GM12878 (cell line): ENCODE measurements at regions not wholly inside any gene's neighbourhood (a gene's known extent, or its start where the extent isn't known, plus 50 kb on each side); places are given as distances from the start of the nearest gene placed in this dataset.

Experiments
- ATAC-seq: fragments of 200-7000 bp; cut with Tn5 transposase; 3 replicates; pipeline ENCODE4 v1.9.1; 2020; ENCODE audit warnings: mild to moderate bottlenecking, moderate library complexity
- BruUV-seq: library from RNA; stranded (reverse); fragments of 400-500 nt; replicated peaks from 2 replicates; lab custom pipeline; 2021; lab: Mats Ljungman, UMichigan
- CTCF ChIA-PET: fragments of 300-600 bp; sonication (Branson Sonifier 250); formaldehyde crosslinking; extraction: SDS; loops from one replicate; lab custom pipeline; 2021; ENCODE audit warnings: inconsistent platforms; lab: Yijun Ruan, JAX
- POLR2A ChIA-PET: fragments of 350-600 bp; formaldehyde crosslinking; extraction: SDS; loops from one replicate; lab custom pipeline; 2021; ENCODE audit warnings: inconsistent platforms; lab: Charles Lee
- RAD21 ChIA-PET: fragments of 300-600 bp; sonication (Branson Sonifier 250); formaldehyde crosslinking; loops from one replicate; lab custom pipeline; 2023; ENCODE audit warnings: antibody characterized with exemption; ENCODE audit not compliant: unreplicated experiment; lab: Charles Lee
- SMC1A ChIA-PET: fragments of 300-600 bp; sonication (Branson Sonifier 250); formaldehyde crosslinking; loops from one replicate; lab custom pipeline; 2023; ENCODE audit not compliant: unreplicated experiment, uncharacterized antibody; lab: Charles Lee
- DNase-seq: peaks from one replicate; pipeline ENCODE4 v3.0.0-alpha.2; 2011; ENCODE audit warnings: low read depth, low spot score
- FAIRE-seq: peaks from 3 replicates; lab custom pipeline; 2011; peaks lifted over from hg19 to GRCh38; lab: Jason Lieb, UNC
- H2AFZ ChIP-seq: 2 replicates; pipeline ENCODE4 v1.6.0; 2011; ENCODE audit warnings: low read depth, low read length, control low read depth; ENCODE audit not compliant: control insufficient read depth
- H3K27ac ChIP-seq: 2 replicates; pipeline ENCODE4 v1.5.1; 2011; ENCODE audit warnings: control low read depth; ENCODE audit not compliant: control insufficient read depth, insufficient read depth
- H3K27me3 ChIP-seq, 2 experiments: replicated peaks in 1 of 2; 2 replicates each; pipeline versions ENCODE4 v1.6.0 to v1.6.1; 2011; ENCODE audit warnings: low read length in 1 of 2; ENCODE audit not compliant: control insufficient read depth in 2 of 2, insufficient read depth in 2 of 2
- H3K36me3 ChIP-seq, 2 experiments: 2 replicates each; pipeline ENCODE4 v1.5.1; 2011; ENCODE audit warnings: low read length in 1 of 2; ENCODE audit not compliant: control insufficient read depth in 2 of 2, insufficient read depth in 2 of 2
- H3K4me1 ChIP-seq: 2 replicates; pipeline ENCODE4 v1.6.1; 2011; ENCODE audit warnings: mild to moderate bottlenecking, low read length, moderate library complexity, mixed read lengths; ENCODE audit not compliant: control insufficient read depth, insufficient read depth
- H3K4me2 ChIP-seq: 2 replicates; pipeline ENCODE4 v1.6.0; 2011; ENCODE audit warnings: control low read depth; ENCODE audit not compliant: control insufficient read depth, insufficient read depth
- H3K4me3 ChIP-seq: fragments of 200-600 bp; sonication (generic); 2 replicates; pipeline ENCODE4 v1.5.1; 2016
- H3K79me2 ChIP-seq: 2 replicates; pipeline ENCODE4 v1.6.0; 2011; ENCODE audit warnings: low read length; ENCODE audit not compliant: control insufficient read depth, insufficient read depth
- H3K9ac ChIP-seq: 2 replicates; pipeline ENCODE4 v1.8.0; 2011; ENCODE audit warnings: low read length, control low read depth, mixed read lengths; ENCODE audit not compliant: control insufficient read depth, insufficient read depth
- H3K9me3 ChIP-seq: replicated peaks from 3 replicates; pipeline ENCODE4 v1.5.1; 2011; ENCODE audit warnings: mild to moderate bottlenecking, low read length; ENCODE audit not compliant: control insufficient read depth, insufficient read depth
- H4K20me1 ChIP-seq: 2 replicates; pipeline ENCODE4 v1.6.0; 2011; ENCODE audit not compliant: control insufficient read depth, insufficient read depth
- CTCF ChIP-seq, 3 experiments: IDR thresholded peaks in 2 of 3; conservative IDR thresholded peaks in 1 of 3; 2 replicates each; pipeline ENCODE4 v1.5.1; 2011; ENCODE audit warnings: low read depth in 3 of 3, low read length in 3 of 3, mild to moderate bottlenecking in 3 of 3, control low read depth in 2 of 3, moderate library complexity in 2 of 3, inconsistent platforms in 1 of 3, mixed read lengths in 1 of 3; ENCODE audit not compliant: control insufficient read depth in 2 of 3, insufficient read depth in 1 of 3; ENCODE audit errors: extremely low read depth in 1 of 3
- DPF2 ChIP-seq: fragments of 450-650 bp; IDR thresholded peaks from 2 replicates; pipeline ENCODE4 v1.6.1; 2017; ENCODE audit warnings: mild to moderate bottlenecking
- IRF4 ChIP-seq: IDR thresholded peaks from 2 replicates; pipeline ENCODE4 v1.6.1; 2011; ENCODE audit warnings: low read depth, low read length
- JUNB ChIP-seq: IDR thresholded peaks from 2 replicates; pipeline ENCODE4 v1.6.1; 2016; ENCODE audit warnings: antibody characterized with exemption, mild to moderate bottlenecking
- KLF5 ChIP-seq: fragments of 450-650 bp; IDR thresholded peaks from 2 replicates; pipeline ENCODE4 v1.6.1; 2014; ENCODE audit warnings: mild to moderate bottlenecking; ENCODE audit not compliant: partially characterized antibody
- MTA2 ChIP-seq: fragments of 450-650 bp; IDR thresholded peaks from 2 replicates; pipeline ENCODE4 v1.6.1; 2016; ENCODE audit warnings: low read depth, mild to moderate bottlenecking, moderate library complexity
- MYB ChIP-seq: fragments of 150-350 bp; IDR thresholded peaks from 2 replicates; pipeline ENCODE4 v1.6.1; 2014; ENCODE audit warnings: mild to moderate bottlenecking, low read depth, low read length, borderline replicate concordance
- NFXL1 ChIP-seq: fragments of 450-650 bp; IDR thresholded peaks from 2 replicates; pipeline ENCODE4 v1.6.1; 2017; ENCODE audit warnings: antibody characterized with exemption, mild to moderate bottlenecking, borderline replicate concordance
- NR2C1 ChIP-seq: fragments of 450-650 bp; IDR thresholded peaks from 2 replicates; pipeline ENCODE4 v1.6.1; 2017; ENCODE audit warnings: antibody characterized with exemption, mild to moderate bottlenecking, moderate library complexity
- PAX8 ChIP-seq: fragments of 450-650 bp; IDR thresholded peaks from 2 replicates; pipeline ENCODE4 v1.6.1; 2017; ENCODE audit warnings: mild to moderate bottlenecking, moderate library complexity
- SMAD1 ChIP-seq: fragments of 450-650 bp; IDR thresholded peaks from 2 replicates; pipeline ENCODE4 v1.6.1; 2018; ENCODE audit warnings: mild to moderate bottlenecking, low read depth; ENCODE audit not compliant: partially characterized antibody
- TCF3 ChIP-seq: IDR thresholded peaks from 2 replicates; pipeline ENCODE4 v1.6.1; 2012; ENCODE audit warnings: low read depth, mild to moderate bottlenecking, low read length, borderline replicate concordance; ENCODE audit not compliant: insufficient read depth
- ZBTB11 ChIP-seq: fragments of 450-650 bp; formaldehyde crosslinking; IDR thresholded peaks from 2 replicates; pipeline ENCODE4 v1.5.0; 2022; ENCODE audit warnings: mild to moderate bottlenecking, missing genetic modification characterization
- ZBTB4 ChIP-seq: fragments of 450-650 bp; formaldehyde crosslinking; IDR thresholded peaks from 2 replicates; pipeline ENCODE4 v1.4.0; 2022; ENCODE audit warnings: mild to moderate bottlenecking, moderate library complexity
- ZNF622 ChIP-seq: fragments of 450-650 bp; IDR thresholded peaks from 2 replicates; pipeline ENCODE4 v1.6.1; 2017; ENCODE audit warnings: mild to moderate bottlenecking, inconsistent platforms
- WGBS: methylation state at CpG from one replicate; pipeline ENCODE4 v1.1.6; 2016; ENCODE audit warnings: low lambda C conversion rate; ENCODE audit not compliant: insufficient replicate concordance, insufficient coverage; ENCODE audit errors: missing lambda C conversion rate; 5-methylcytosine and 5-hydroxymethylcytosine counted together
- in situ Hi-C: fragments of 300-500 bp; cut with MboI; formaldehyde crosslinking; loops from 9 replicates; pipeline ENCODE4 v1.14.3; 2018; ENCODE audit warnings: mixed read lengths
- intact Hi-C: fragments of 100-400 bp; cut with micrococcal nuclease; formaldehyde crosslinking; loops from one replicate; pipeline ENCODE4 v1.14.2; 2022; ENCODE audit not compliant: unreplicated experiment

DNA sequence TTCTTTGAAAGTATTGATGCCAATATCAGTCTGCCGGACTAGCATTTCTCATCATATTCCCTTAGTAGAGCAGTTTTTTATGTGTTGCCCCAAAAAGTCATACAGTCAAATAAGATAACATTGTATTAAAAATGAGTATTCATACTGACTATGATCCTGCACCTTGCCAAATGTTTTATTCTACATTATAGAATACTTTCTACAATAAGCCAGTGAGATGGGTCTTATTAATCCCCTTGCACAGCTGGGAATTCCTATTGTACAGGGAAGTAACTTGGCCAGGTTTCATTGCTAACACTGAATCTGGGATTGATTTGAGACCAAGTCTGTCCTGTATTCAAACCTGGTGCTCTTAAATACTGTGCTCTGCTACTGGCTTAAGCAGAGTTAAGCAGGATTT lies 114.0 kb downstream of the KCTD12 start:
- RAD21 ChIA-PET = no interaction called here
- Histone ChIP-seq H3K4me2 (no peak overlapping the region), H3K79me2 (no peaks in the 10 kb centered on the region), H2AFZ (no peak overlapping the region)
- TF ChIP-seq CTCF (IDR thresholded peaks at IDR 0.05 in 2 of 3, conservative IDR thresholded peaks at IDR 0.05 in 1 of 3; ENCODE audit: control insufficient read depth in 2 of 3, extremely low read depth in 1 of 3, insufficient read depth in 1 of 3, low read depth in 3 of 3, low read length in 3 of 3) = no peak
- TF ChIP-seq NFXL1 = no peak
- TF ChIP-seq IRF4 = no peak
- TF ChIP-seq KLF5 = no peak
- no peak for TF ChIP-seq NR2C1
- TF ChIP-seq ZNF622 = no peak
- no peak for TF ChIP-seq JUNB
- no peak for TF ChIP-seq DPF2
- no peak for TF ChIP-seq PAX8
- no peak for TF ChIP-seq MTA2
- TF ChIP-seq ZBTB4 (CRISPR knock-in tag) = no peak
- no peak for TF ChIP-seq ZBTB11
- no peak for TF ChIP-seq SMAD1
- no peak for TF ChIP-seq MYB
- no peak for TF ChIP-seq TCF3
- TF ChIP-seq, all 136 proteins: peak for 0
- Histone ChIP-seq H3K36me3 (no peaks in the 10 kb centered on the region), H3K9ac (no peak overlapping the region), H3K27ac (no peak overlapping the region), H4K20me1 (no peaks in the 10 kb centered on the region), H3K9me3 (no peaks in the 10 kb centered on the region), H3K4me3 (no peak overlapping the region), H3K4me1 (no peaks in the 10 kb centered on the region), H3K27me3 (no peaks in the 10 kb centered on the region)
- DNase-seq (no peak), ATAC-seq (no peak), FAIRE-seq (no peak)
- SMC1A ChIA-PET = no interaction called here
- in situ Hi-C loops (no loop called here), intact Hi-C loops (no loop called here)
- BruUV-seq = no TSS peak
- CTCF ChIA-PET = no interaction called here
- WGBS = 96% methylated on average over 1 of the region's 1 CpG
- POLR2A ChIA-PET = no interaction called here
